ENCODE measurements at regions not wholly inside any gene's neighbourhood (a gene's known extent, or its start where the extent isn't known, plus 50 kb on each side); places are given as distances from the start of the nearest gene placed in this dataset.

DNA sequence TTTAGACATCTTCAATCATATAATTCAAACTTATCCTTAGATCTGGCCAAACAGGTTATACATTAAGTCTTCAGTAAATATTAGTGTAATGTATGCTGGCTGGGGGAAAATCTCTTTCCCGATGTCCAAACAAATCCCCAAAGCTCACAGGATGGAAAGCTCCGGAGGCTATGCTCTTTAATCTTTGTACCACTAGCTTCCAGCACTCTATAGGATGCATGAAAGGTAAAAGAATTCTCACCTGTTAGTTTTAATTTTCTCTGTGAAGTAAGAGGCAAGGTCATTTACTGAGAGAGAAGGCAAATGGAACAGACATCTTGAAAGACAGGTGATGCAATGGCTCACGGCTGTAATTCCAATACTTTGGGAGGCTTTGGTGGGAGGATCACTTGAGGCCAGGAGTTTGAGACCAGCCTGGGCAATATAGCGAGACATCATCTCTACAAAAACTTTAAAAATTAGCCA is 99.8 kb upstream of the KIF5B start:
- TF ChIP-seq CSRNP3 (CRISPR knock-in tag; IDR thresholded peaks at IDR 0.05) = no peak
- no peak for TF ChIP-seq ZNF565 (CRISPR knock-in tag; conservative IDR thresholded peaks at IDR 0.05; ENCODE audit: low read depth)
- no peak for TF ChIP-seq CSDC2 (CRISPR knock-in tag; IDR thresholded peaks at IDR 0.05)
- no peak for TF ChIP-seq ZC3H10 (CRISPR knock-in tag; IDR thresholded peaks at IDR 0.05)
- TF ChIP-seq ISL1 (CRISPR knock-in tag; IDR thresholded peaks at IDR 0.05) = no peak
- TF ChIP-seq, protein P1, sequence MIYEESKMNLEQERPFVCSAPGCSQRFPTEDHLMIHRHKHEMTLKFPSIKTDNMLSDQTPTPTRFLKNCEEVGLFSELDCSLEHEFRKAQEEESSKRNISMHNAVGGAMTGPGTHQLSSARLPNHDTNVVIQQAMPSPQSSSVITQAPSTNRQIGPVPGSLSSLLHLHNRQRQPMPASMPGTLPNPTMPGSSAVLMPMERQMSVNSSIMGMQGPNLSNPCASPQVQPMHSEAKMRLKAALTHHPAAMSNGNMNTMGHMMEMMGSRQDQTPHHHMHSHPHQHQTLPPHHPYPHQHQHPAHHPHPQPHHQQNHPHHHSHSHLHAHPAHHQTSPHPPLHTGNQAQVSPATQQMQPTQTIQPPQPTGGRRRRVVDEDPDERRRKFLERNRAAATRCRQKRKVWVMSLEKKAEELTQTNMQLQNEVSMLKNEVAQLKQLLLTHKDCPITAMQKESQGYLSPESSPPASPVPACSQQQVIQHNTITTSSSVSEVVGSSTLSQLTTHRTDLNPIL (CRISPR knock-in tag; IDR thresholded peaks at IDR 0.05; ENCODE audit: low read depth) = no peak
- no peak for TF ChIP-seq ARNTL (CRISPR knock-in tag; IDR thresholded peaks at IDR 0.05; ENCODE audit: borderline replicate concordance, low read depth)
- no peak for TF ChIP-seq PATZ1 (CRISPR knock-in tag; IDR thresholded peaks at IDR 0.05; ENCODE audit: borderline replicate concordance)
- no peak for TF ChIP-seq TCF4 (CRISPR knock-in tag; IDR thresholded peaks at IDR 0.05; ENCODE audit: borderline replicate concordance)
- no peak for TF ChIP-seq ZFP3 (CRISPR knock-in tag; IDR thresholded peaks at IDR 0.05)
- TF ChIP-seq TOX (CRISPR knock-in tag; IDR thresholded peaks at IDR 0.05; ENCODE audit: borderline replicate concordance) = no peak
- no peak for TF ChIP-seq ZNF8 (CRISPR knock-in tag; IDR thresholded peaks at IDR 0.05)
- no peak for TF ChIP-seq SNAI2 (CRISPR knock-in tag; IDR thresholded peaks at IDR 0.05)
- no peak for TF ChIP-seq ESRRG (CRISPR knock-in tag; IDR thresholded peaks at IDR 0.05)
- no peak for TF ChIP-seq OSR1 (CRISPR knock-in tag; IDR thresholded peaks at IDR 0.05)
- TF ChIP-seq ZNF70 (CRISPR knock-in tag; IDR thresholded peaks at IDR 0.05) = no peak
- TF ChIP-seq ZFP30 (CRISPR knock-in tag; IDR thresholded peaks at IDR 0.05) = no peak
- ATAC-seq = no peak

DNA sequence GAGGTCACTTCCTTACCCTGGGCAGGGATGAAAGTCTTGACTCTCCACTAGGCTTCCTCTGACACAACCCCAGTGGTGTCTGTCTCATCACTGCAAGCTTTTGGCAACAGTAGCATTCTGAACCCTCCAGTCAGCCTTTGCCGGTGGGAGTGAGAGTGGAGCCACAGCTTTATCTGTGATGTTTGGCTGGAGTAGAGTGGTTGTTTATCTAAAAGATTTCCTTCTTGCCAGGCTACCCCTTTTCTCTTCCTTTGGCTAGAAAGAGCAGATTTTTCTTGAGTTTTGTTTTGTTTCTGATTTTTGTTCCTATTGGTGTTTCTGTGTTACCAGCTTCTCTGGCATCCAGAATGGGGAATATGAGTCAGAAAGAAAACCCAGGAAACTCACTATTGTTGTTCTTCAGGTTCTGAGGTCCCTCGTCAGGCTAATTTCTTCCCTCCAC is 98.9 kb upstream of the KIF5B start:
- no peak for ATAC-seq
- TF ChIP-seq TOX (CRISPR knock-in tag; IDR thresholded peaks at IDR 0.05; ENCODE audit: borderline replicate concordance) (no peak), ZC3H10 (CRISPR knock-in tag; IDR thresholded peaks at IDR 0.05) (no peak), PATZ1 (CRISPR knock-in tag; IDR thresholded peaks at IDR 0.05; ENCODE audit: borderline replicate concordance) (no peak), BACH2 (CRISPR knock-in tag; IDR thresholded peaks at IDR 0.05; ENCODE audit: borderline replicate concordance) (no peak), POU6F1 (CRISPR knock-in tag; IDR thresholded peaks at IDR 0.05; ENCODE audit: borderline replicate concordance, low read depth) (no peak), ARNTL (CRISPR knock-in tag; IDR thresholded peaks at IDR 0.05; ENCODE audit: borderline replicate concordance, low read depth) (no peak), CSDC2 (CRISPR knock-in tag; IDR thresholded peaks at IDR 0.05) (no peak), ZFP3 (CRISPR knock-in tag; IDR thresholded peaks at IDR 0.05) (no peak), ZNF70 (CRISPR knock-in tag; IDR thresholded peaks at IDR 0.05) (no peak)
- TF ChIP-seq, protein P1 (CRISPR knock-in tag; IDR thresholded peaks at IDR 0.05; ENCODE audit: low read depth) = no peak

DNA sequence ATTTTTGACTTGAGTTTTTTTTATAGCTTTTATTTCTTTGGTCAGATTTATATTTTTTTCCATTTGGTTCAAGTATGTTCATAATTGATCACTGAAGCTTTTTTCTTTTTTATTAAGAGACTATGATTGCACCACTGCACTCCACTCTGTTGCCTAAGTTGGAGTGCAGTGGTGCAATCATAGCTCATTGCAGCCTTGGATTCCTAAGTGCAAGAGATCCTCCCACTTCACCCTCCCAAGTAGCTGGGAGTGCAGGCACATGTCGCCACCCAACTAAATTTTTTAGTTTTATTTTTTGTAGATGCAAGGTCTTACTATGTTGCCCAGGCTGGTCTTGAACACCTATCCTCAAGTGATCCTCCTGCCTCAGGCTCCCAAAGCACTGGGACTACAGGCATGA is 97.7 kb upstream of the KIF5B start:
- ATAC-seq = no peak
- TF ChIP-seq ZFP30 (CRISPR knock-in tag; IDR thresholded peaks at IDR 0.05) (no peak), SNAI2 (CRISPR knock-in tag; IDR thresholded peaks at IDR 0.05) (no peak), CSRNP3 (CRISPR knock-in tag; IDR thresholded peaks at IDR 0.05) (no peak), ARNTL (CRISPR knock-in tag; IDR thresholded peaks at IDR 0.05; ENCODE audit: borderline replicate concordance, low read depth) (no peak), ZC3H10 (CRISPR knock-in tag; IDR thresholded peaks at IDR 0.05) (no peak)

All from SK-N-SH treated with all-trans-retinoic acid at 6 μM for 48 hours (cell line).